Esophagus squamous epithelium (tissue), 4 donors: ENCODE measurements at regions not wholly inside any gene's neighbourhood (a gene's known extent, or its start where the extent isn't known, plus 50 kb on each side); places are given as distances from the start of the nearest gene placed in this dataset.

Source experiments
- POLR2A ChIP-seq, 4 donors: fragments of 450-650 bp; IDR thresholded peaks; one replicate each; pipeline ENCODE4 v1.6.1; 2017; ENCODE audit warnings: antibody characterized with exemption in 4 of 4, mild to moderate bottlenecking in 4 of 4, moderate library complexity in 3 of 4
- TF ChIP-seq, protein P1 (sequence below), 6 experiments: fragments of 450-650 bp in 4 of 6; fragments of 200-600 bp in 2 of 6; sonication (generic) in 2 of 6; IDR thresholded peaks; one replicate each; pipeline ENCODE4 v1.5.1; 2016 to 2019; ENCODE audit warnings: antibody characterized with exemption in 6 of 6, mild to moderate bottlenecking in 4 of 6, moderate library complexity in 4 of 6

DNA sequence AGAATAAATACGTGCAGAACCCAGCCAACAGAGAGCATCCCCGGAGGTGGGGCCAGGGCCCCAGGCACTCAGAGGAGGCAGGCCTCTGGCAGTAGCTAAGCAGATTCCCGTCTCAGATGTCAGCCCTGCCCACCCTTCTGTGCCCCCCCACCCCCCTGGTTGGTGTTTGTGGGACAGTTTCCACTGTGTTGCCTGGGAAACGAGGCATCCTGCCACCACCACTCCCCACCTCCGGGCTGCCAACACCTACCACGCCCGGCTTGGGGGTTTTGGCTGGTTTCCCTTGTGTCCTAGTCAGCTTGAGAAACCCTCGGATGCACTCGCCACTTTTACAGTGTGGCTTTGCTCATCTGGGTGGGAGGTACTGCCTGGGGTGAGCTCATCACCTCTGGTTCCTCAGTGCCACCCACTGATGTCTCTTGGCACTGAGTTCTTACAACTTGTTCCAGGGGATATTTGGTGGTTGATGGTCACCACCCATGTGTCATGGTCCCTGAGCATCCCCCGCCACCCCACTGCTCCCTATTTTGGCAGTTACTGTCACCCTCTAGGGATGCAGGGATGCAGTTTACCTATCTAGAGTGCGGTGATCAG lies 72.4 kb upstream of the YWHAQ start:
- TF ChIP-seq, protein P1, sequence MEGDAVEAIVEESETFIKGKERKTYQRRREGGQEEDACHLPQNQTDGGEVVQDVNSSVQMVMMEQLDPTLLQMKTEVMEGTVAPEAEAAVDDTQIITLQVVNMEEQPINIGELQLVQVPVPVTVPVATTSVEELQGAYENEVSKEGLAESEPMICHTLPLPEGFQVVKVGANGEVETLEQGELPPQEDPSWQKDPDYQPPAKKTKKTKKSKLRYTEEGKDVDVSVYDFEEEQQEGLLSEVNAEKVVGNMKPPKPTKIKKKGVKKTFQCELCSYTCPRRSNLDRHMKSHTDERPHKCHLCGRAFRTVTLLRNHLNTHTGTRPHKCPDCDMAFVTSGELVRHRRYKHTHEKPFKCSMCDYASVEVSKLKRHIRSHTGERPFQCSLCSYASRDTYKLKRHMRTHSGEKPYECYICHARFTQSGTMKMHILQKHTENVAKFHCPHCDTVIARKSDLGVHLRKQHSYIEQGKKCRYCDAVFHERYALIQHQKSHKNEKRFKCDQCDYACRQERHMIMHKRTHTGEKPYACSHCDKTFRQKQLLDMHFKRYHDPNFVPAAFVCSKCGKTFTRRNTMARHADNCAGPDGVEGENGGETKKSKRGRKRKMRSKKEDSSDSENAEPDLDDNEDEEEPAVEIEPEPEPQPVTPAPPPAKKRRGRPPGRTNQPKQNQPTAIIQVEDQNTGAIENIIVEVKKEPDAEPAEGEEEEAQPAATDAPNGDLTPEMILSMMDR (IDR thresholded peaks at IDR 0.05) = no peak
- no peak for TF ChIP-seq POLR2A (IDR thresholded peaks at IDR 0.05)
